Rectal smooth muscle tissue (tissue), 1 donor: ENCODE measurements at regions not wholly inside any gene's neighbourhood (a gene's known extent, or its start where the extent isn't known, plus 50 kb on each side); places are given as distances from the start of the nearest gene placed in this dataset.
A peak's percentile ranks its signal among the peaks of the same experiment; 100 is the strongest.

Experiments used
- H3K27ac ChIP-seq: one replicate; pipeline ENCODE4 v1.7.0; 2013; ENCODE audit warnings: low read depth, low read length, inconsistent platforms
- H3K27me3 ChIP-seq: one replicate; pipeline ENCODE4 v1.7.0; 2013; ENCODE audit warnings: low read length; ENCODE audit not compliant: control insufficient read depth, insufficient read depth
- H3K36me3 ChIP-seq: one replicate; pipeline ENCODE4 v1.7.0; 2013; ENCODE audit warnings: low read length; ENCODE audit not compliant: control insufficient read depth, insufficient read depth
- H3K4me1 ChIP-seq: one replicate; pipeline ENCODE4 v1.7.0; 2013; ENCODE audit warnings: low read length; ENCODE audit not compliant: control insufficient read depth, insufficient read depth
- H3K4me3 ChIP-seq: one replicate; pipeline ENCODE4 v1.7.0; 2013; ENCODE audit warnings: low read length
- H3K9ac ChIP-seq: one replicate; pipeline ENCODE4 v1.7.0; 2013; ENCODE audit warnings: low read length

GRCh38 chr2:164030623-164031022 is 294.8 kb upstream of the FIGN start:
- no peaks in the 10 kb centered on the region for H3K27me3 ChIP-seq
- no peak overlapping the region for H3K4me3 ChIP-seq
- no peak overlapping the region for H3K9ac ChIP-seq
- H3K27ac ChIP-seq: no peak overlapping the region
- H3K36me3 ChIP-seq: no peaks in the 10 kb centered on the region
- no peaks in the 10 kb centered on the region for H3K4me1 ChIP-seq

- Histone ChIP-seq H3K4me3 (no peak overlapping the region), H3K36me3 (no peaks in the 10 kb centered on the region), H3K27me3 (no peaks in the 10 kb centered on the region), H3K4me1 (no peaks in the 10 kb centered on the region), H3K27ac (no peak overlapping the region), H3K9ac (no peak overlapping the region)
These were observed 293.2 kb upstream of the FIGN start for GRCh38 chr2:164028814-164029534.

- H3K27ac ChIP-seq: no peak overlapping the region
- no peak overlapping the region for H3K4me3 ChIP-seq
- no peaks in the 10 kb centered on the region for H3K4me1 ChIP-seq
- no peaks in the 10 kb centered on the region for H3K36me3 ChIP-seq
- no peaks in the 10 kb centered on the region for H3K27me3 ChIP-seq
- H3K9ac ChIP-seq: no peak overlapping the region
These were observed 288.6 kb upstream of the FIGN start for GRCh38 chr2:164024396-164024795.

GRCh38 chr2:164023896-164024295 is 288.1 kb upstream of the FIGN start:
- Histone ChIP-seq H3K27me3 (no peaks in the 10 kb centered on the region), H3K27ac (no peak overlapping the region), H3K4me1 (no peaks in the 10 kb centered on the region), H3K36me3 (no peaks in the 10 kb centered on the region), H3K4me3 (no peak overlapping the region), H3K9ac (no peak overlapping the region)

DNA sequence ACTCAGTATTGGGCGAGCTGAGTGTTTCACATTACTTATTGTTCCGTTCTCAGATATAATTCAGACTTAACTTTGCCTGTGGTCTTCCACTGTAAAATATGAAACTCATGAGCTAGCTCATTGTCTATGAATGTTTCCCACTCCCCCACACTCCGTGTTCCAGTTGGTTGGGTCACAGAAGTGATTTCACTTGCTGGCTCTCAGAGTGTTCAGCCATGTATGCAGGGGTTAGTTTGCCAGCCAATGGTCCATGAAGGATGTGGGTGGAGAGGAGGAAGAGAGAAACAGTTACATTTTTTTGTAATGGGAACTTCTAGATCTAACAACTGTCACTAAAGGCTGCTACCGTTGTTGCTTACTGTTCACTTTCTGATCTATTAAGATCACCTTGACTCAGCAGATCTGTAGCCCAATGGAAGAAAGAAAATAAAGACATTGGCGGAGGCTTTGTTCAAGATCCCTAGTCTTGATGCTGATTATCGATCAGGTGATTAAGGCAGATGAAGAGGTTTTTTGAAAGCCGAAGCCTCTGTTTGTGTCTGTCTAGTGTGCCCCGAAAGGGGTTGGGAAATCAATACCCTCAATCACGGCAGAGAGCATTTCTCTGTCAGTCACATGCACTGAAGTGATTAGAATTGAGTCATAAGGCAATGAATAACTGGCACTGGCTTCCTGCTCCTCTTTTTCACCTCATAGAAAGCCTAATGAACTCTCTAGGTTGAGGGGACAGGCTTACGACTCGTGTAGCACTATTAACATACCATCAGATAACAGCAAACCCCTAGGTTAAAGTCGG is 279.7 kb upstream of the FIGN start:
- Histone ChIP-seq H3K36me3 (no peaks in the 10 kb centered on the region), H3K9ac (no peak overlapping the region), H3K27me3 (no peaks in the 10 kb centered on the region), H3K4me3 (no peak overlapping the region), H3K4me1 (no peaks in the 10 kb centered on the region), H3K27ac (peak overlapping the region; percentile 19)

- Histone ChIP-seq H3K4me1 (no peaks in the 10 kb centered on the region), H3K27me3 (no peaks in the 10 kb centered on the region), H3K9ac (no peak overlapping the region), H3K4me3 (no peak overlapping the region), H3K27ac (peak overlapping the region; percentile 21), H3K36me3 (no peaks in the 10 kb centered on the region)
These were observed 279.0 kb upstream of the FIGN start for GRCh38 chr2:164014791-164015190.

DNA sequence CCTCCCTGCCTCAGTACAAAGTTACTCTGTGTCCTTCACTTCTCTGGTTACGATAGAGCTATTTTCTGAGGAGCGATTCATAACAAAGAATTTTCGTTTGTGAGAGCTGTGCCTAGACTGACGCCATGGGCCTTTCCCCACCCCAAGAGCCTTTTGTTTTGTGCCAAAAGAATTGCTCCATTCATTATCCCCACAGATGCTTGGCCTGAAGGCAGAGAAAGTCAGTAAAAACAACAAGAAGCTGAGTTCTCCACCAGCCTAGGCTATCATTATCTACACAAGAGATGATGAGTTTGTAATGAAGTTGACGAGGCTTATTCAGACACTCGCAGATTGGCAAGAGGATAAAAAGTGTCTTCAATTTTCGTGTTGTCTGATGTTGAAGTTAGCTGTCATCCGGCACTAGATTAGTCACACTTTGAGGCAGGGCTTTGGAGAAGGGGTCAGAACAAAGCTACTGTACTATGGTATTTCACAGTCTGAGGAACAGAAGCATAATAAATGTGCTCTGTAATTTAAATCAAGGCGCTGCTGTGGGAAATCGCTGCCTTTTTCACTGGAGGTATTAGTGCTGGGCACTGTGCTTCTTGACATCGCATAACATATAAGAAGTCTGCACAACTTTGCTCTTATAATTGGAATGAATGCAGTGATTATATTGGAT is 278.4 kb upstream of the FIGN start:
- no peak overlapping the region for H3K9ac ChIP-seq
- no peaks in the 10 kb centered on the region for H3K36me3 ChIP-seq
- H3K4me1 ChIP-seq: no peaks in the 10 kb centered on the region
- H3K4me3 ChIP-seq: no peak overlapping the region
- no peaks in the 10 kb centered on the region for H3K27me3 ChIP-seq
- peak overlapping the region; percentile 21 for H3K27ac ChIP-seq

- Histone ChIP-seq H3K9ac (no peak overlapping the region), H3K36me3 (no peaks in the 10 kb centered on the region), H3K27ac (no peak overlapping the region), H3K4me1 (no peaks in the 10 kb centered on the region), H3K27me3 (no peaks in the 10 kb centered on the region), H3K4me3 (no peak overlapping the region)
These were observed 276.8 kb upstream of the FIGN start for GRCh38 chr2:164012581-164012980.

- Histone ChIP-seq H3K36me3 (no peaks in the 10 kb centered on the region), H3K4me1 (no peaks in the 10 kb centered on the region), H3K27me3 (no peaks in the 10 kb centered on the region), H3K27ac (no peak overlapping the region), H3K9ac (no peak overlapping the region), H3K4me3 (no peak overlapping the region)
These were observed 274.0 kb upstream of the FIGN start for GRCh38 chr2:164009756-164010337.

DNA sequence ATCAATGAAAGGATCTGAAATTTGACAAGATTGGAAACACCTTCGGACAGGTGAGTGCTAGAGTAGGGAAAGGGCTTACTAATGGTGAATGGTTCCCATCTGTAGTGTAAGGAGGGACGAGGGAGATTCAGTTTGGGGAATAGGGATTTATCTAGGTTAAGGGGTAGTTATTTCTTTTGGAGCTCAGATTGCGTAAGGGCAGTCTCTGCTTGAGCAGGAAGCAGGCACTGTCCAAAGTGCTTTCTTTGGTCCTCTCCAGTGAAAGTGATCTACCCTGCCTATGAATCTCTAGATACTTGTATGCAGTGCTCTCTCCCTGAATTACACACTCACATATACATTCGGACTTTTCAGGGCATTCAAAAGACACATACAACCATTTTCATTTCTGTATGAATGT is 272.9 kb upstream of the FIGN start:
- Histone ChIP-seq H3K9ac (no peak overlapping the region), H3K36me3 (no peaks in the 10 kb centered on the region), H3K27me3 (no peaks in the 10 kb centered on the region), H3K4me1 (no peaks in the 10 kb centered on the region), H3K27ac (no peak overlapping the region), H3K4me3 (no peak overlapping the region)

DNA sequence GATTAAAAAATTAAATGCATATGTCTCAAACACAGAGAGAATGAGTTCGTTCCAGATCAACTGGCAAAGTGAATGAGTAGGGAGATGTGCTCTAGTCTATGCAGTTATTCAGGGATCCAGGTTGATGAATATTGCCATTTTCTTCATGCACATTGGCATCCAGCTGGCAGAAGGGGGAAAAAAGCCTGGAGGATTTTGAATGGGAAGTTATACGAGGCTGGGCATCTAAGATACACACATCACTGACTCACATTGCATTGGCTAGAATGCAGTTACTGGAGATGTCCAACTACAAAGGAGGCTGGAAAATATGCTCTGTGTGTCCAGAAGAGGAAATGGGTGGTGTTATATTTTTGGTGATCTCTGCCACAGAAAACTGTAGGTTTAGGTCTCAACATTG is 270.9 kb upstream of the FIGN start:
- Histone ChIP-seq H3K27me3 (no peaks in the 10 kb centered on the region), H3K27ac (no peak overlapping the region), H3K9ac (no peak overlapping the region), H3K36me3 (no peaks in the 10 kb centered on the region), H3K4me1 (no peaks in the 10 kb centered on the region), H3K4me3 (no peak overlapping the region)

GRCh38 chr2:164000176-164000575 is 264.4 kb upstream of the FIGN start:
- Histone ChIP-seq H3K4me3 (no peak overlapping the region), H3K27me3 (no peaks in the 10 kb centered on the region), H3K27ac (no peak overlapping the region), H3K36me3 (no peaks in the 10 kb centered on the region), H3K9ac (no peak overlapping the region), H3K4me1 (no peaks in the 10 kb centered on the region)
